Neural cell (in vitro differentiated cells): ENCODE measurements at regions not wholly inside any gene's neighbourhood (a gene's known extent, or its start where the extent isn't known, plus 50 kb on each side); places are given as distances from the start of the nearest gene placed in this dataset.

Source experiments
- H2AFZ ChIP-seq: fragments of 200-600, 300-800 bp; sonication (generic), shearing (Covaris generic); 2 replicates; pipeline ENCODE4 v1.6.0; 2014; ENCODE audit warnings: low read depth, mild to moderate bottlenecking, antibody characterized with exemption, low read length, moderate library complexity
- H3F3A ChIP-seq: fragments of 200-600 bp; shearing (Covaris generic); 2 replicates; pipeline ENCODE4 v1.6.1; 2016; ENCODE audit warnings: mild to moderate bottlenecking, moderate library complexity, mixed read lengths, antibody characterized with exemption, low read length; ENCODE audit not compliant: insufficient read depth, poor library complexity, severe bottlenecking
- H3K27ac ChIP-seq: fragments of 200-600, 300-800 bp; sonication (generic), shearing (Covaris generic); 2 replicates; pipeline ENCODE4 v1.5.1; 2014; ENCODE audit warnings: mild to moderate bottlenecking, low read length, moderate library complexity
- H3K27me3 ChIP-seq: fragments of 300-800, 200-600 bp; sonication (generic), shearing (Covaris generic); 2 replicates; pipeline ENCODE4 v1.6.0; 2014; ENCODE audit warnings: mild to moderate bottlenecking, low read depth, low read length, moderate library complexity; ENCODE audit not compliant: insufficient read depth
- H3K36me3 ChIP-seq: fragments of 300-800, 200-600 bp; sonication (generic), shearing (Covaris generic); 2 replicates; pipeline ENCODE4 v1.5.1; 2014; ENCODE audit warnings: mild to moderate bottlenecking, antibody characterized with exemption, low read length, moderate library complexity; ENCODE audit not compliant: insufficient read depth
- H3K4me2 ChIP-seq: fragments of 300-800, 200-600 bp; sonication (generic), shearing (Covaris generic); 2 replicates; pipeline ENCODE4 v1.6.0; 2014; ENCODE audit warnings: mild to moderate bottlenecking, low read length
- H3K4me3 ChIP-seq: fragments of 300-800, 200-600 bp; sonication (generic), shearing (Covaris generic); 2 replicates; pipeline ENCODE4 v1.5.1; 2014; ENCODE audit warnings: mild to moderate bottlenecking, low read length, moderate library complexity
- H3K79me2 ChIP-seq: fragments of 200-600 bp; shearing (Covaris generic); replicated peaks from 2 replicates; pipeline ENCODE4 v1.6.0; 2014; ENCODE audit warnings: mild to moderate bottlenecking, low read length, moderate library complexity; ENCODE audit not compliant: insufficient read depth
- H3K9ac ChIP-seq: fragments of 300-800, 200-600 bp; sonication (generic), shearing (Covaris generic); 2 replicates; pipeline ENCODE4 v1.6.1; 2016; ENCODE audit warnings: mild to moderate bottlenecking, low read length, mixed read lengths
- H3K9me2 ChIP-seq: fragments of 200-600 bp; shearing (Covaris generic); 2 replicates; pipeline ENCODE4 v1.6.1; 2016; ENCODE audit warnings: mild to moderate bottlenecking, low read length, mixed read lengths; ENCODE audit not compliant: insufficient read depth
- H3K9me3 ChIP-seq: fragments of 200-600, 300-800 bp; sonication (generic), shearing (Covaris generic); 2 replicates; pipeline ENCODE4 v1.6.1; 2016; ENCODE audit warnings: mild to moderate bottlenecking, mixed run types, low read length, moderate library complexity, mixed read lengths
- H4K20me1 ChIP-seq: fragments of 200-600 bp; shearing (Covaris generic); 2 replicates; pipeline ENCODE4 v1.6.1; 2016; ENCODE audit warnings: mild to moderate bottlenecking, mixed run types; ENCODE audit not compliant: insufficient read depth
- EP300 ChIP-seq: fragments of 450-650 bp; conservative IDR thresholded peaks from 2 replicates; pipeline ENCODE4 v1.6.1; 2014; ENCODE audit warnings: antibody characterized with exemption, mild to moderate bottlenecking, moderate library complexity; ENCODE audit not compliant: poor library complexity, severe bottlenecking
- EZH2 ChIP-seq: fragments of 200-600, 300-800 bp; shearing (Covaris generic), sonication (generic); IDR thresholded peaks from 2 replicates; pipeline ENCODE4 v1.6.1; 2014; ENCODE audit warnings: antibody characterized with exemption, low read length, borderline replicate concordance, mild to moderate bottlenecking; ENCODE audit not compliant: insufficient read depth, poor library complexity, severe bottlenecking
- MXI1 ChIP-seq: fragments of 450-650 bp; conservative IDR thresholded peaks from 2 replicates; pipeline ENCODE4 v1.6.1; 2014; ENCODE audit warnings: antibody characterized with exemption, mild to moderate bottlenecking; ENCODE audit not compliant: poor library complexity, severe bottlenecking
- POLR2AphosphoS5 ChIP-seq: IDR thresholded peaks from 2 replicates; pipeline ENCODE4 v1.6.1; 2012
- SMC3 ChIP-seq: fragments of 450-650 bp; conservative IDR thresholded peaks from 2 replicates; pipeline ENCODE4 v1.6.1; 2014; ENCODE audit warnings: antibody characterized with exemption, mild to moderate bottlenecking, moderate library complexity; ENCODE audit not compliant: poor library complexity
- TF ChIP-seq, protein P1 (sequence below): IDR thresholded peaks from 2 replicates; pipeline ENCODE4 v1.6.1; 2012; ENCODE audit warnings: borderline replicate concordance

DNA sequence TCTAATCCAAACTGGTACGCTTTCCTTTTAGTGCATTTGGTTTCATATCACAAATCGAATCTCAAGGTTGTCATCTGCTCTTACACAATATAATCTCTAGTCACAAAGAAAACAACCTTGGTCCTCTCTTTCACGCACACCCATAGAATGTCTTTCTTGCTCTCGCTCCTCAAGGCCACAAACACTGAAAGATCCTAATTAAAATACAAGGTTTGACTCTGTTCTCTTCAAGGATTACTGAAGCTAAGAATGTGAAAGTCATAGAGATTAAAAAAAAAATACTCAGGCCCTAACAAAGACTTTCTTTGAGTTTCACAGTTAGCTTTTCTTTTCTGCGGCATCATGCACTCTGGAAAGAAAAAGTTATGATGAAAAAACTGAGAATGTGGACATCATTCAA is 891.5 kb downstream of the EFNB2 start:
- H3K9me2 ChIP-seq: no peaks in the 10 kb centered on the region
- no peak overlapping the region for H3K4me3 ChIP-seq
- H3F3A ChIP-seq: no peaks in the 10 kb centered on the region
- H2AFZ ChIP-seq: no peak overlapping the region
- no peak for TF ChIP-seq MXI1
- H3K27ac ChIP-seq: no peak overlapping the region
- H3K36me3 ChIP-seq: no peaks in the 10 kb centered on the region
- no peaks in the 10 kb centered on the region for H3K79me2 ChIP-seq
- H3K9me3 ChIP-seq: no peaks in the 10 kb centered on the region
- no peaks in the 10 kb centered on the region for H4K20me1 ChIP-seq
- H3K27me3 ChIP-seq: no peaks in the 10 kb centered on the region
- no peak overlapping the region for H3K4me2 ChIP-seq
- no peak overlapping the region for H3K9ac ChIP-seq

DNA sequence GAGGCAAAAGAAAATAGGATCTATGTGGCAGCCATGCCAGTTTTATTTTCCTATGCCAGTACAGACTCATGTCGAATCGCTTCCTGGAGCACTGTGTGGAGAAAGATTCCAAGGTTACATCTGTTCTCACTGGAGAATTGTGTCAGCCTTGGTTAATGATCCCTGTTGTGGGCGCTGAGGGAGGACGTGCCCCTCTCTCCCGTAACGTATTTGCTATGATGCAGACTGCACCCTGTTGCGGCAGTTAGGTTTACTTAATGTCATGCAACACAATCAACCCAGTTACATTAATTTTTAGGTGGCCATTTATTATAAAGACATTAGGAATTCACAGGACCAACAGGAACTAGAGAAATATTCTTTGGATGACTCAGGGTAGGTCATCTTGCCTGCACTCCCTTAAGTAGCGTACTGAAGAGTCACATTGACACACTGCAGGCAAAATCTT is 892.9 kb downstream of the EFNB2 start:
- H3K4me3 ChIP-seq: no peak overlapping the region
- no peaks in the 10 kb centered on the region for H3K79me2 ChIP-seq
- no peaks in the 10 kb centered on the region for H3K9me3 ChIP-seq
- no peak overlapping the region for H3K27ac ChIP-seq
- no peak overlapping the region for H2AFZ ChIP-seq
- no peaks in the 10 kb centered on the region for H4K20me1 ChIP-seq
- no peaks in the 10 kb centered on the region for H3K9me2 ChIP-seq
- H3F3A ChIP-seq: no peaks in the 10 kb centered on the region
- TF ChIP-seq POLR2AphosphoS5 (no peak), MXI1 (no peak)
- TF ChIP-seq, protein P1, sequence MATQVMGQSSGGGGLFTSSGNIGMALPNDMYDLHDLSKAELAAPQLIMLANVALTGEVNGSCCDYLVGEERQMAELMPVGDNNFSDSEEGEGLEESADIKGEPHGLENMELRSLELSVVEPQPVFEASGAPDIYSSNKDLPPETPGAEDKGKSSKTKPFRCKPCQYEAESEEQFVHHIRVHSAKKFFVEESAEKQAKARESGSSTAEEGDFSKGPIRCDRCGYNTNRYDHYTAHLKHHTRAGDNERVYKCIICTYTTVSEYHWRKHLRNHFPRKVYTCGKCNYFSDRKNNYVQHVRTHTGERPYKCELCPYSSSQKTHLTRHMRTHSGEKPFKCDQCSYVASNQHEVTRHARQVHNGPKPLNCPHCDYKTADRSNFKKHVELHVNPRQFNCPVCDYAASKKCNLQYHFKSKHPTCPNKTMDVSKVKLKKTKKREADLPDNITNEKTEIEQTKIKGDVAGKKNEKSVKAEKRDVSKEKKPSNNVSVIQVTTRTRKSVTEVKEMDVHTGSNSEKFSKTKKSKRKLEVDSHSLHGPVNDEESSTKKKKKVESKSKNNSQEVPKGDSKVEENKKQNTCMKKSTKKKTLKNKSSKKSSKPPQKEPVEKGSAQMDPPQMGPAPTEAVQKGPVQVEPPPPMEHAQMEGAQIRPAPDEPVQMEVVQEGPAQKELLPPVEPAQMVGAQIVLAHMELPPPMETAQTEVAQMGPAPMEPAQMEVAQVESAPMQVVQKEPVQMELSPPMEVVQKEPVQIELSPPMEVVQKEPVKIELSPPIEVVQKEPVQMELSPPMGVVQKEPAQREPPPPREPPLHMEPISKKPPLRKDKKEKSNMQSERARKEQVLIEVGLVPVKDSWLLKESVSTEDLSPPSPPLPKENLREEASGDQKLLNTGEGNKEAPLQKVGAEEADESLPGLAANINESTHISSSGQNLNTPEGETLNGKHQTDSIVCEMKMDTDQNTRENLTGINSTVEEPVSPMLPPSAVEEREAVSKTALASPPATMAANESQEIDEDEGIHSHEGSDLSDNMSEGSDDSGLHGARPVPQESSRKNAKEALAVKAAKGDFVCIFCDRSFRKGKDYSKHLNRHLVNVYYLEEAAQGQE: no peak
- H3K27me3 ChIP-seq: no peaks in the 10 kb centered on the region
- no peak overlapping the region for H3K4me2 ChIP-seq
- no peak overlapping the region for H3K9ac ChIP-seq
- no peaks in the 10 kb centered on the region for H3K36me3 ChIP-seq

DNA sequence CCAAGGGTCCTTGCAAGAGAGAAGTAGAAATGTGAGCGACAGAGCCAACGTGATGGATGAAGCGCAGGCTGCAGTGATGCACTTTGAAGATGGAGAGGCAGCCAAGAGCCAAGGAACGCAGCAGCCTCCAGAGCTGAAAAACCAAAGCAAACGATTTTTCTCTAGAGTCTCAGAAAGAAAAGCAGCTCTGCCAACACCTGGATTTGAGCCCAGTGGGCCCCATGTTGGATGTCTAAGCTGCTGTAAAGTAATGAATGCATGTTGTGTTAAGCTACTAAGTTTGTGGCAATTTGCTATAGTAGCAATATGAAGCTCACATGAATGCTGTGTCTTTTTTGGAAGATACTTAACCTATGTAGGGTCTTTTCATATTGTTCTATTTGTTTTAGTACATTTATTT is 894.3 kb downstream of the EFNB2 start:
- Histone ChIP-seq H3K4me3 (no peak overlapping the region), H2AFZ (no peak overlapping the region), H3K27ac (no peak overlapping the region), H3K9me3 (no peaks in the 10 kb centered on the region), H3K9ac (no peak overlapping the region), H3K9me2 (no peaks in the 10 kb centered on the region), H3K4me2 (no peak overlapping the region), H3K36me3 (no peaks in the 10 kb centered on the region), H3K27me3 (no peaks in the 10 kb centered on the region), H3F3A (no peaks in the 10 kb centered on the region), H3K79me2 (no peaks in the 10 kb centered on the region), H4K20me1 (no peaks in the 10 kb centered on the region)
- TF ChIP-seq MXI1 (no peak), EZH2 (no peak), POLR2AphosphoS5 (no peak), EP300 (no peak), SMC3 (no peak)
- TF ChIP-seq, protein P1: no peak
